ENCODE measurements at regions not wholly inside any gene's neighbourhood (a gene's known extent, or its start where the extent isn't known, plus 50 kb on each side); places are given as distances from the start of the nearest gene placed in this dataset.
"Not testable (repeated sequence)": the region's sequence is repeated elsewhere in the genome, so short reads cannot be mapped to it uniquely, and the experiment has no call there.

DNA sequence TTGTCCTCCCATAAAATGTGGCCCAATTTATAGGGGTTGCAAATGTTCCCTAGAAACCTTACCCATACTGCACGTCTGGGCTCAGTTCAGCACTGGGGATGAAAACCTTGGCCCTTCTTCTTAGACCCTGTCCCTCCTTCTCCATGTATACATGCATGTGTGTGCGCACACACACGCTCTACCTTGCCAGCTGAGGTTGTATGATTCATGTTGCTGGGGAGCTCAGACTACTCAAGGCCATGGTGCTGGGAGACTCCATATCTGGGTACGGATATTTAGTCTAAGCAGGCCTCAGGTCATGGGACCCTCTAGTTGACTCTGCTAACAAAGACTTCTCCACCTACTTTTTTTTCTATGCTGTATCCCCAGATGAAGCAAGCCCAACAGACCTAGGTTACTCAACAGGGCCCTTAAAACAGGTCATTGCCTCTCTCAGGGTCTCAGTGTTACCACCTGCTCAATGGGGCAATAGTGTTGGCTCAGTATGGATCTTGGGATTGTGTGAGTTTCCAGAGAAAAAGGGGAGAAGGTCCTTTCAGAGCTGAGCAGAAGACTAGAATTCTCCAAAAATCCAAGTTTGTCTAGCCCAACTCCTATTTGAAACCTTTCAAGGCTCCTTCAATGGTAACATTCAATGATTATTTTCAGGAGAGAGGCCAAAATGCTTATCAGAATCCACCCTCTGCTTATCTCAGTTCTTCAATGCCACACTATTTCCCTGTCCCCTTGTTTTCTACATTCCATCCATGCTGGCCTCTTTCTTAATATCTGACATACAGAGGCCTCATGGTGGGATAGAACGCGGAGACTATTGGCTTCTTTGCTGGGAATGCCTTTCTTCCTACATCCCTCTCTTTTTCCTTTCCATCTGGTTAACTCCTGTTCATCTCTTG is 123.6 kb upstream of the PITX1 start:
- no peak for DNase-seq (ENCODE audit: low read depth in 2 of 2)

GRCh38 chr5:135156715-135157404 is 122.8 kb upstream of the PITX1 start:
- DNase-seq (ENCODE audit: low read depth in 2 of 2) = no peak

GRCh38 chr5:135156337-135156714 is 122.3 kb upstream of the PITX1 start:
- DNase-seq (ENCODE audit: low read depth in 2 of 2) = no peak

GRCh38 chr5:135155616-135156214 is 121.7 kb upstream of the PITX1 start:
- DNase-seq (ENCODE audit: low read depth in 2 of 2) = no peak

- DNase-seq (ENCODE audit: low read depth in 2 of 2) = no peak
Observed at GRCh38 chr5:135154961-135155360, 120.9 kb upstream of the PITX1 start.

GRCh38 chr5:135154197-135154596 is 120.2 kb upstream of the PITX1 start:
- DNase-seq (ENCODE audit: low read depth in 2 of 2) = no peak

- no peak for DNase-seq (ENCODE audit: low read depth in 2 of 2)
Observed at GRCh38 chr5:135153661-135154060, 119.6 kb upstream of the PITX1 start.

GRCh38 chr5:135153259-135153658 is 119.2 kb upstream of the PITX1 start:
- no peak for DNase-seq (ENCODE audit: low read depth in 2 of 2)

- DNase-seq (ENCODE audit: low read depth in 2 of 2) = not testable (repeated sequence)
Observed at GRCh38 chr5:135151660-135152059, 117.6 kb upstream of the PITX1 start.

DNA sequence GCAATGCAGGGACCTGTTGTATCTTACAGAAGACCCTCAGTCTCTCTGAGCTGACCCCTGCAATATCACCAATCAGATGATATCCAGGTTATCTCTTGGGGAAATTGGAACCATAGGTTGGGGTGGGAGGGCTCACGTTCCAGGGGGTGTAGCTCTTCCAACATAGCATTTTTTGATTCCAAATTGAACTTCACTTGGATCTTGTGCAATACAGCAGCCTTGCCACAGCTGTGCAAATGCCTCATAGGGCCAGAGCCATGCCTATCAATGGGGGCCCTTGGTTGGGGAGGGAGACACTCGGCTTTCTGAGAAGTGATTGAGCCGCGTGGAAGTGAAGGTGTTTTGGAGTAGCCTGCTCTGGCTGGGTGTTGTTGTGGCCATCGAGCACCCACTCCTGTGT is 117.2 kb upstream of the PITX1 start:
- DNase-seq (ENCODE audit: low read depth in 2 of 2) = no peak

- no peak for DNase-seq (ENCODE audit: low read depth in 2 of 2)
Observed at GRCh38 chr5:135150767-135151166, 116.7 kb upstream of the PITX1 start.

- DNase-seq (ENCODE audit: low read depth in 2 of 2) = no peak
Observed at GRCh38 chr5:135149956-135150723, 116.1 kb upstream of the PITX1 start.

DNA sequence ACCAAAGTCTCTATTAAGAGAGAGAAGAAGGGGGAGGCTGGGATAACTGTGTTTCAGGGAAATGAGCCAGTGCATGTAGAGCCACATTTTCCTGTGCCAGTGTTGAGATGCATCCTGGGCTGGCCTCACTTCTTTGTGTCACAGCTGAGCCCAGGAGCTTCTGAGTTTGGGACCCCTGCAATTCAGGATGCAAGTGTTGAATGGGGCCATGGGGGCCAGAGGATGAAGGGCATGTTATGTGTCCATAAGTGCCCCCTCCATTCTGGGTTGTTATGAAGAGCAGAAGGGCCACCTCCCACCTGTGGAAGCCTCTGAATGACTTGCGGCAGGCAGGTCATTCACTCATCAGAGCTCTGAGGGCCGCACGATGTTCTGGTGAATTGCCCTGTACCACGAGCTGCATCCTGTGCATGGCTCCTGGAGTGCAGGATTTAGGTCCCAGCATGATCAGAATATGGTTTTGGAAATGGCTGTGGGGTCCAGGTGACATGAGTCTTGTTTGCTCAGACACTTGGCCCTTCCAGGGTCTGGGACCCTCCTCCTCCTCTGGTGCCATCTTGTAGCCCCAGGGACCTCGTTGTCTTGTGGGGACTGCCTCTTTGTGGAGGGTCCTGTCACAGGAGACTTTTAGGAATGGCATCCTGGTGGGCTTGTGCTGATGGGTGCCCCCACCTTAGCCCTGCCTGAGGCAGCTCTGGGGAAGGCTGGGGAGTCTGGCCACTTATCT is 115.4 kb upstream of the PITX1 start:
- DNase-seq (ENCODE audit: low read depth in 2 of 2) = no peak

GRCh38 chr5:135147294-135148090 is 113.5 kb upstream of the PITX1 start:
- DNase-seq (ENCODE audit: low read depth in 2 of 2) = no peak

DNA sequence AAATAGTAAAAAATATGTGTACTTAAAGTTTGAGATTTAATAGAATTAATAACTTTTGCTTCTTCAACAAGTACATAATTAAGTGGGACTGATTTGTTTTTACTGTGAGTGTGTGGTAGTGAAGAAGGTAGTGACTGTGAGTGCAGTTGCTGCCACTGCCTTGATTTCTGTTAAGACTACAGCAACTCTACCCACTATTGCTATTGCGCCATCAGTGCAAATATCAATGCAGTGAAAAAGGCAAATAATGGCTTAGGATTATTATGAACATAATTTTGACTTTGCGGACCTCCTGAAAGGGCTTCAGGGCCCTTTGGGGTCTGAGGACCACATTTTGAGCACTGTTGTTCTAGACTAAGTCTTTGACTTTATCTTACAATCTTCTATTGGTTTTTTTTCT is 112.0 kb upstream of the PITX1 start:
- DNase-seq (ENCODE audit: low read depth in 2 of 2) = no peak

GRCh38 chr5:135143682-135144081 is 109.7 kb upstream of the PITX1 start:
- DNase-seq (ENCODE audit: low read depth in 2 of 2) = not testable (repeated sequence)

DNA sequence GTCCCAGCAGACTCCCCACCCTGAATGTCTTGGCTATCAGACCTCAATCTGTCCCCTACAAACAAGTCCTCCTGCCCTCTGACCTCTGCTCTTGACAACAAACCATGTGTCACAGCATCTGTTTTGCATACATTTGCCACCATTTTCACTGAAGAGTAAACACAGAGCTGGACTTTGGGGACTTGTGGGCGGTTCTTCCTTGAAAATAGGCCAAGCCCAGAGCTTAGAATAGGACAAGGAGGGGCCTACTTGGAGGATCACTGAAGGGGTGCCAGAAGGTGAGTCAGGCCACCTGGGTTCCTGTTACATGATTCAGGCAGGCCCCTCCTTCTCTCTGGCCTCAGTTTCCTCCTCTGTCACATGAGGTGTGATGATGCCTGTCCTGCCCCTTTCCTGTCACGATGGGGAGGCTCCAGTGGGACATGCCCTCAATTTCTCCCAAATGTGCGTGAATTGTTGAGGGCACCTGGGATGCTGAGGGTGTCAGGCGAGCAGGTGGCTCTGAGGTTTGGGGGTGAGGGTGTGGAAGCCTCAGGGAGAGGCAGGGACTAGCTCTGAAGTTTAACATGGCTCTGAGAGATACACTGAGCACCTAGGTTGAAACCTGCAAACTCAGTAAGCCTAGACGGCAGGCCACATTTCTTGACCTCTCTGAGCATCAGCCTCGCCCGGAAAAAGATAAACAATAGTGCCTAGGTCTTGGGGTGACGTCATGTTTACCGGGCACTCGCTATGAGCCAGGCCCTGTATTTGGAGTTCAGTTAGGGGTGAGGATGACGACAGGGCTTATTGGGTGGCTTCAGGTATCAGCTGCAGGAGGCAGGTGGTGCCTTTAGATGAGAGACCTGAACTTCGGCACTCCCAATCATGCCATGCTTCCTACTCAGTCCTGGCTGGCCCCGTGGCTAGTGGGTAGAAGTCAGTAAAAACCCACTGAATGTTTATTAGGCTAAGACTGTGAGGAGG is 107.6 kb upstream of the PITX1 start:
- DNase-seq (ENCODE audit: low read depth in 2 of 2) = no peak

- DNase-seq (ENCODE audit: low read depth in 2 of 2) = no peak
Observed at GRCh38 chr5:135140446-135141204, 106.6 kb upstream of the PITX1 start.
